ENCODE measurements at regions not wholly inside any gene's neighbourhood (a gene's known extent, or its start where the extent isn't known, plus 50 kb on each side); places are given as distances from the start of the nearest gene placed in this dataset.

DNA sequence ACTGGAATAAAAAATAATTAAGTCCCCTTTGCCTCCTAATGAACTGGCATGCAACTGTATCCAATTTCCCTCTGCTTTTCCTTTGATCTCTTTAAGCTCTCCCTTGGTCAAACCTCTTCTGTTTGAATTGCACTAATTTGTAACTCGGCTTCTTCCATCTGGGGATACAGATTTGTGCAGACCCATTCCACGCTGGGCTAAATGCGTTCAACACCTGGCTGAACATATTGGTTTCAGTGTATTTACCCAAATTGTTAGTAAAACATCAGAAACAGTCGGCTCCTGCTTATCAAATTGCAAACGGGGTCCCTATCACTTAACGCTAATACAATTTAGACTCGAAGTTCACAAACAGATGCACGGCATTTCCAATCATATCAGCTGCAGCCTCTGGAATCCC is 124.9 kb upstream of the TAPT1 start:
- no peak for TF ChIP-seq EZH2 (optimal IDR thresholded peaks at IDR 0.05; ENCODE audit: low read depth, low read length)
- TF ChIP-seq, protein P1, sequence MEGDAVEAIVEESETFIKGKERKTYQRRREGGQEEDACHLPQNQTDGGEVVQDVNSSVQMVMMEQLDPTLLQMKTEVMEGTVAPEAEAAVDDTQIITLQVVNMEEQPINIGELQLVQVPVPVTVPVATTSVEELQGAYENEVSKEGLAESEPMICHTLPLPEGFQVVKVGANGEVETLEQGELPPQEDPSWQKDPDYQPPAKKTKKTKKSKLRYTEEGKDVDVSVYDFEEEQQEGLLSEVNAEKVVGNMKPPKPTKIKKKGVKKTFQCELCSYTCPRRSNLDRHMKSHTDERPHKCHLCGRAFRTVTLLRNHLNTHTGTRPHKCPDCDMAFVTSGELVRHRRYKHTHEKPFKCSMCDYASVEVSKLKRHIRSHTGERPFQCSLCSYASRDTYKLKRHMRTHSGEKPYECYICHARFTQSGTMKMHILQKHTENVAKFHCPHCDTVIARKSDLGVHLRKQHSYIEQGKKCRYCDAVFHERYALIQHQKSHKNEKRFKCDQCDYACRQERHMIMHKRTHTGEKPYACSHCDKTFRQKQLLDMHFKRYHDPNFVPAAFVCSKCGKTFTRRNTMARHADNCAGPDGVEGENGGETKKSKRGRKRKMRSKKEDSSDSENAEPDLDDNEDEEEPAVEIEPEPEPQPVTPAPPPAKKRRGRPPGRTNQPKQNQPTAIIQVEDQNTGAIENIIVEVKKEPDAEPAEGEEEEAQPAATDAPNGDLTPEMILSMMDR (IDR thresholded peaks at IDR 0.05; ENCODE audit: low read length) = no peak

All from MM.1S (cell line).